ENCODE measurements at regions not wholly inside any gene's neighbourhood (a gene's known extent, or its start where the extent isn't known, plus 50 kb on each side); places are given as distances from the start of the nearest gene placed in this dataset.

DNA sequence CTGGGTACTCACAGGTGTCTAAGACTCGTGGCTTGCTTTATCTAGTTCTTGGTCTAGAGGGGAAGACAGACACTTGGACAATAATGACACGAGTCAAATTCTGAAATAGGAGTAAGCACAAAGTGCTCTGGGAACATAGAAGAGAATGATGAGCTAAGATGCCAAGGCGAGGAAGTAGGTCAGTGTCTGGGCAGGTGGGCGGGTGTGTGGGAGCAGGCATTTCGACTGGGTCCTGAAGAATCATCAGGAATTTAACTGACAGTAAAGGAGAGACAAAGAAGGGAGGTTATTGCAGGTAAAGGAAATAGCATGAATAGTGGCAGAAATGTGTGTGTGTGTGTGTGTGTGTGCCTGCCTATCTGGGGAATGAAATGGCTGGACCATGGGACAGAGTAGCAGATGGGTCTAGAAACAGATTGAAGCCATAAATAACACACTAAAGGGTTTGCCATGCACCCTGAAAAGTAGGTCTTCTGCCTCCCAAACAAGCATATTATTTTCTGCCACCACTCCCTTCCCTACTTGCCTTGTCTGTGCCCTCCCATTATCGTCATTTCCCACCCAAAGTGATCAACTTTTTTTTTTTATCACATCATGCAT lies 58.4 kb upstream of the SLC25A43 start:
- TF ChIP-seq EZH2phosphoT487 (IDR thresholded peaks at IDR 0.05; ENCODE audit: insufficient read depth, low read depth) (no peak), EZH2 (IDR thresholded peaks at IDR 0.05; ENCODE audit: insufficient read depth, poor library complexity, severe bottlenecking) (no peak)
